HG02973 (cell line): ENCODE measurements at regions not wholly inside any gene's neighbourhood (a gene's known extent, or its start where the extent isn't known, plus 50 kb on each side); places are given as distances from the start of the nearest gene placed in this dataset.
"Not testable (repeated sequence)": the region's sequence is repeated elsewhere in the genome, so short reads cannot be mapped to it uniquely, and the experiment has no call there.

Experiments used
- ATAC-seq: cut with Tn5 transposase; IDR thresholded peaks from one replicate; pipeline ENCODE4 v1.9.1; 2021; ENCODE audit warnings: moderate library complexity; ENCODE audit not compliant: unreplicated experiment

DNA sequence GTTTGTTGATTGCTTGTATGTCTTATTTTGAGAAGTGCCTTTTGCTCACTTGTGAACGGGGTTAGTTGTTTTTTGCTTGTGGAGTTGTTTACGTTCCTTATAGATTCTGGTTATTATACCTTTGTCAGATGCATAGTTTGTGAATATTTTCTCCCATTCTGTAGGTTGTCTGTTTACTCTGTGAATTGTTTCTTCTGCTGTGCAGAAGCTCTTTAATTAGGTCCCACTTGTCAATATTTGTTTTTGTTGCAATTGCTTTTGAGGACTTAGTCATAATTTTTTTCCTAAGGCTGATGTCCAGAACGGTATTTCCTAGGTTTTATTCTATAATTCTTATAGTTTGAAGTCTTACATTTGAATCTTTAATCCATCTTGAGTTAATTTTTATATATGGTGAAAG is 285.3 kb upstream of the GADL1 start:
- no peak for ATAC-seq

DNA sequence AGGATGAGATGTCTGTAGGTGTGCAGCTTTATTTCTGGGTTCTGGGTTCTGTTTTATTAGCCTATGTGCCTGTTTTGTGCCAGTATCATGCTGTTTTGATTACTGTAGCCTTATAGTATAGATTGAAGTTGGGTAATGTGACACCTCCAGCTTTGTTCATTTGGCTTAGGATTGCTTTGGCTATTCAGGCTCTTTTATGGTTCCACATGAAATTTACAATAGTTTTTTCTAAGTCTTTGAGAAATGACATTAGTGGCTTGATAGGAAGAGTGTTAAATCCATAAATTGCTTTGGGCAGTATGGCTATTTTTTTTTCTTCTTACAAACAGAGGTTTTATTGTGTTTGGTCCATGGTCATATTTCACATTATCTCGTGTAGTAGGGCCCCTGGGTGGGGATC is 285.8 kb upstream of the GADL1 start:
- ATAC-seq: no peak

DNA sequence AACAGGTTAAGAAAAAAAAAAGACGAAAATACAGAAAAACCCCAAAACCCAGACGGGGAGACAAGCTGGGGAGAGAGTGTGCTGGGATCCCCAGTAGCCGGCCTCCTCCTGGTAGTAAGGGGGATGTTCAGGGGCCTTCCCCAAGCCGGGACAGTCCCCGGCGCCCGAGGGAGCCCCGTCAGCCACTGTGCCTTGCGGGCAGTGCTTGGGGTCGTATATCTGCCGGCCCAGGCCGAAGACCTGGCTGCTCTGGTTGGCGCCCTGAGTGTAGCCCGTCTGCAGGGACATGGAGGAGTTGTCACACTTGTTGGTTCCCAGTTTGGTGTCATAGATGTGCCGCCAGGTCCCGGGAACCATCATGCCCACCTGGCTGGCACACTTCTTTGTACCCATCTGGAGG is 287.2 kb upstream of the GADL1 start:
- ATAC-seq: no peak

DNA sequence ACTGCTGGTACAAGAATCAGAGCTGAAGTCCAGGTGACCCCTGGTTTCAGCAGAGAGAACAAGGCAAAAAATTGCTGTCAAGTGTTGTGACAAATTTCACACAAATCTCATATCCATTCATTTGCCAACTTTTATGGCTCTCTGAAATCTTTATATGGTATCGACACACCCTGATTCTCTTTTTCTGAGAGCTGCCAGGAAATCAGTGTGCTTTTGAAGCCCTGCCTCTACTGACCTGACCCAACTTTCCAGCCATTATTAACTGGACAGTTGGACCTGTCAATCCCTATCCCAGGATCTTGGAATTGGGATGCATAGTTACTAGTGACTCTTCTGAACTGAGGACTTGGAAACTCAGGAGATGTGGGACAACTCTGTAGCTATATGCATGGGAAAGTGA is 288.2 kb upstream of the GADL1 start:
- no peak for ATAC-seq

DNA sequence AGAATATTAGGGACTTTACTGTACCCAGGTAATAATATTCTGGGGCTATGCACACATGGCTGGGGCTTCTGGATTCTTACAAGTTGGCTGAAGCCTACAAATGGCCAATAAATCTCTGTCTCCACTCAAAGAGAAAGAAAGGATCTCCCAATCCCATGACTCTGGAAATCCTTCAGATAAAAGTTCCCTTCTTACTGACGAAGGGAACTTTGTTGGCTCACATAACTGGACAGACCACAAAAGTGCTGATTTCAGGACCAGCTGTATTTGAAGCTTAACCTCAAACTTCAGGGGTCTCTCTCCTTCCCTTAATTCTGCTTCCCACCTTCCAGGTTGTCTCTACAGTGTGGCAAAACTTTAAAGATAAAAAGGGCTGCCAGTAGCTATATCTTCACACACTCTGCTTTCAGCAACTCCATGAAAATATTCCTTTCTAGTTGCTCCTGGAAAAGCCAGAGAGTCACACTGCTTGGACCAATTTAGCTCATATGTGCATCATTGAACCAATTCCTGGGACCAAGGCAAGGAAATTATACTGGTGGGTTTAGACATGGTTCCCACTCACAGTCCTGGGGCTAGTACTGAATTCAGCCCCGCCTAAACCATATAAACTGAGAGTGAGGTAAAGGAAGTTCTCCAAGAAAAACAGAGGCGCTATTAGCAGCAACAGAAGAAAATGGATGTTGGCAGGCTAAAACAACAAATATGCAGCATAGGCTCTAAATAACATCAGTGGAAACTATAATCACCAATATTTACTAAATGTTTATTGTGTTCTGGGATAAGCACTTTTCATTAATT is 290.0 kb upstream of the GADL1 start:
- ATAC-seq: no peak

DNA sequence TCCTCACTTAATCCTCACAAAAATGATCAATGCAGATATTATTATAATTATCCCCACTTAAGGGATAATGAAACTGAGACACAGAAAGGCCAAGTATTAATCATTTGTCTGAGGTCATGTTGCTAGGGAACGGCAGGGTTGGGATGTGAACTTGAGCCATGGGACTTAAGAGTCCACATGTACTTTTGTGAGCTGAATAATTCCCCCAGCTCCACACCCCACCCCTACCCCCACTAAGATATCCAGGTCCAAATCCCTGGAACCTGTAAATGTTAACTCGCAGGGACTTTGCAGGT is 290.5 kb upstream of the GADL1 start:
- ATAC-seq: no peak

DNA sequence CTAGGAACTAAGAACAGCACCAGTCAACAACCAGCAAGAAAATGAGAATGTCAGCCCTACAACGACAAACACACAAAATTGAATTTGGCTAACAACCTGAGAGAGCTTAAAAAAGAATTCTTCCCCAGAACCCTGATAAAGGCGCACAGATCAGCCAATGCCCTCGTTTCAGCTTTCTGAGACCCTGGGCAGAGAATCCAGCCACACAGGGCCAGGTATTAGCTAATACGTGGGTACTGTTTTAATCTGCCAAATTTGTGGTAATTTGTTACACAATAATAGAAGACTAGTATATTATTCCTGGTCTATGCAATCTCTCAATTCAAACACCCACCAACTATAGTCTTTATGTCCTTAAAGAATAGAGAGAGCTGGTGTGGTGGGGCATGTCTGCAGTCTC is 291.6 kb upstream of the GADL1 start:
- no peak for ATAC-seq

DNA sequence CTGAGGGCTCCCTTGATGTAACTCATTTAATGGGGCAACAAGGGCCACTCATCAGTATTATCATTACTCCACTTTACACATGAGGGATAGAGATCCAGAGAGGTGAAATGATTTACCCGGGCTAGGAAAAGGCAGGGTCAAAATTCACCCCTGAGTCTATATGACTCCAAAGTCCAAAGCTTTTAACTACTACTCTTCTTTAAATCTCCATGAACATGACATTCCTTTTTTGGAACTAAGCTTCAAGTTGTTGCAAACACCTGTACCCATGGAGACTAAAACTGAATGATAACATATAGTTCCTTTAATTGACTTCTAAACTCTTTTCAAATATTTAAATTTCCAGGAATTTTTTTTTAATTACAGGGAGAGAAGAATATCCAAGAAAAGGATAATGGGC is 292.9 kb upstream of the GADL1 start:
- no peak for ATAC-seq

DNA sequence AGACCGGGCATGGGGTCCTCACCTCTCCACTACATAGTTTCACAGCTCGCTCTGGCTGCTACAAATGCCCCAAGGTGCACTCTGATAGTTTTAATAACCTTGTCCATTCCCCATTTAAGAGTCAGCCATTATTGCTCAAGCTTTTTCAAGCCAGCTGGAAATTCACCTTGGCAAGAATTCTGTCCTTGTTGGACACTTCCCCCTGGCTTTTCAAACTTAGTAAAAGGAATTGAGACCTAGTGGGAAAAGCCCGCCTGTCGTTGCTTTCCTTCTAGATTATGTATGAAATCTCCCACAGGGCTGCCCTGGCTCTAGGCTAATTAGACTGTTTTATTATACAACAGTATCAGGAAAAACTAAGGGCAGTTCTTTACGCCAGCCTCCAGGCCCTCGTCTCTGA is 293.7 kb upstream of the GADL1 start:
- ATAC-seq: no peak

DNA sequence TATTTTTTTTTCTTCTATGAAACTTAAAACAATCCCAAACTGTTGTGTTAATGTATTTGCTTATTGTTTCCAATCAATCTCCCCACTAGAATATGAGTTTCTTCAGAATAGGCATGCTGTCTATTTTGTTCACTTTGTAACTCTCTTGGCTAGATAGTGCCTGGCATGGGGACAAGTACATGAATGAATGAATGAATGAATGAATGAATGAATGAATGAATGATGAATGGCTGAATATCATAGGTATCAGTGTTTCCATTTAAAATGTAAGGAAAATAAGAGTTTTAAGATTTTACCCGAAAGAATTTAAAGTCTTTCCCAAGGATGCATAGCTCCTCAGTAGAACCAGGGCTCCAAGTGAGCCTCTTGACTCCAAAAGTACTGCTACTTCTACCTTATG is 294.9 kb upstream of the GADL1 start:
- ATAC-seq: no peak

DNA sequence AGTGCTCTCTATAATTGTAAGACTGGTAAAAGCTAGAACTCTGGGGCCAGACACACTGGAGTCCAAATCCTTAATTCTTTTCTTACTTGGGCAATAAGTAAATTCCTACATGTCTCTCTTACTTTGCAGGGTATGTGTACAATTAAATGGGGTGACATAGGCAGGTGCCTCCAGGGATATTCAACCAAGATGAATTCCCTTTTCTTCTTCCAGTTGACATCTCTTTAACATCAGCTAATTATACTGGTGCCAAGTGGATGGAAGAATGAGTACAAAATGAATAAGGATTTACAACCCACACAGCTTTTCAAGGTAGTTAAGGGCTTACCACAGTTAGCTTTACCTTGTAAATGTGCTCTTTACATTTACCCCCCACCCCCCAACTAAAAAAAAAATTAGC is 295.5 kb upstream of the GADL1 start:
- no peak for ATAC-seq

DNA sequence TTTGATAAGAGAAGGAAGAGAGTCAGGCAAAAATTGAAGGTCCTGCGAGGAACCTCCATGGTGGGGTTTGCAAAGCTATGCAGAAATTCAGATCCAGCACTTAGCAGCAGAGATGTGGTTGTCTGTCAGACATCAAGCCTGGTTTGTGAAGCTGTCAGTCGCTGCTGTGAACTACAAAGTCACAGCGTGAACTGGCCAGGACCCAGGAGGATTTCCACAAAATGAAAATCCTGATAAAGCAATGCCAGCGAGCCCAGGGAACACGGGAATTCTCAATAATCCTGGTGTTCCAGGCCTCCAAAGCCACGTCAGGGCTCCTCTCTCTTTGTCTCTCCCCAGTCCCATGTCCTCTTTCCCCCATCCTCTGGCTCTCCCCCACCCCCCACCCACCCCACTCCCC is 296.9 kb upstream of the GADL1 start:
- no peak for ATAC-seq

DNA sequence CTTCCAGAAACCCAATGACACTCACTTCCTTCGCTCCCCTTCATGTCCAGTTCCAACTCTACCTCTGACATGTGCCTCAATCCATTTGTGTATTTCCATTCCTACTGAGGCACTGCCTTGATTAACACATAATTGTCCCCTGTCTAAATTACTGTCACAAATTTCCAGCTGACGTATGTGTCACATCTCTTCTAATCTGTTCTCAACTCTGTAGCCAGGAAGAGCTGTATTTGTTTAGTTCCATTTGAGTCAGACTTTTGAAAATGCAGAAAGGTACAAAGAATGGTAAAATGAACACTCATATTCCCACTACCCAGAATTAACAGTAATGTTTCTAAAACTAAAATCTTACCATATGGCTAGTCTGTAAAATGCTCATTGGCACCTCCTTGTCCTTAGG is 299.0 kb upstream of the GADL1 start:
- no peak for ATAC-seq

DNA sequence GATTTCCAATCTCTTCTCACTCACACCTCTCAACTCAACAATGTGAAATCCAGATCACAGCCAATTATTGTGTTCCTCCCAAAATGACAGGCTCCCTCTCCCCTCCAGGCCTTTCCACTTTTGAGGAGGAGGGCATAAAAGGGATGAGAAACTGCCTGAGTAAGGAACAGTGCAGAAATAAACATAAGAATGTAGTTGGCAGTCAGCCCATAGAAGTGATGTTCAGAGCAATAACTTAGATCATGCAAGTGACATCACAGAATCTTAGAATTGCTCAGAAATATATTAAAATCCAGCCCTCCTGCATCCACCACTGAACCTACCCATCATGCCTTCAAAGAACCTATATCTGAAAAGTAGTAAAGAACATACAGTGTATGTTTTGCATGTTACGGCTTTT is 299.4 kb upstream of the GADL1 start:
- no peak for ATAC-seq

DNA sequence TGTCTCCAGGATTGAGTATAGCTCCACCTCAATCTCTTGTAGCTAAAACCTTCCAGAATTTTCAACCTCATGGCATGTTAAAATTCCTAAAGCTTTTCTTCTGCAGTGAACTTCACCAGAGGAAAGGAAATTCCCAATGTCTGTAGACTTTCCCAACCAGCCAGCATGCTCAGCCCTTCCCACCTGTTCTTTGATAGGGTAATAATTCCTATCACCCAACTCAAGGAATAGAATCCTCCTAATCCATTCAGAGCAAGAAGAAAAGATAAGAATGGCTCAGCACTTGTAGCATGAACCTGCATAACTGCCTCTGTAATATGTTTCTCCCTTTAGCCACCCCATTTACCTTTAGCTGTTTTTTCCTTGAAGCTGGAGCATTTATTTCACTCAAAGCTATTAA is 301.8 kb upstream of the GADL1 start:
- ATAC-seq: no peak

DNA sequence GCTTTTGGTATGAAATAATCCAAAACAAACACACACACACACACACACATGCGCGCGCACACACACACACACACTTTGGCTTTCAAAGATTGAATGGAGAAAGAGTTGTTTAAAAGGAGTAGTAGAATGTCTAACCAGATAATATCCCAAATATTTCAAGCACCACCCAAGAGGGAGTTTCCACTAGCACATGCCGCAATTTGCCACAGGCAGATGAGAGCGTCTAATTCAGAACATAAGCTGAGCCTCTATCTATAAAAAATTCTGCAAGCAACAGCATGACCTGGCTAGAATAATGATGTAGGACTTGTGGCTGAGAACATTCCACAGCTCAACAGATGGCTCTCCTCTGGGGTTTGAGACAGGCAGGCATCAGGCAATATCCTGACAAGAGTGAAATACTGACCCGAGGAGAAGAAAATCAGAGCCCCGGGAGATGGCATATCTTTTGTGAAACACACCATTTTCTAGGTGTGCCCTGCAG is 302.5 kb upstream of the GADL1 start:
- ATAC-seq: no peak

DNA sequence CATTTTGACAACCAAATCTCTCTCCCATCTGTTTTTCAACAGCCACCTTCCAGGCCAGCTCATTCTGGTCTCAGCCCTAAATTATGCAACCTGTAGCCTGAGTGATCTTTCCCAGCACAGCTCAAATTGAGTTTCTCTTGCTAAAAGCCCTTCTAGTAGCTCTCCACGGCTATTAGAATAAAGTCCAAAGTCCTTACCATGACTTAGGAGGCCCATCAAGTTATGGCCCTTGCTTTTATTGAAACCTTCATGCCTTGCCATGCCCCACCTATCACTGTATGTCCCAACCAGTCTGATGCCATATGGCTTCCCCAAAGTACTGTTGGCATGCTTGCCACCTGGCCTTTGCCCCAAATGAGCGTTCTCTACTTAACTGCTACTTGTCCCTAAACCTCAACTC is 303.5 kb upstream of the GADL1 start:
- ATAC-seq: no peak

DNA sequence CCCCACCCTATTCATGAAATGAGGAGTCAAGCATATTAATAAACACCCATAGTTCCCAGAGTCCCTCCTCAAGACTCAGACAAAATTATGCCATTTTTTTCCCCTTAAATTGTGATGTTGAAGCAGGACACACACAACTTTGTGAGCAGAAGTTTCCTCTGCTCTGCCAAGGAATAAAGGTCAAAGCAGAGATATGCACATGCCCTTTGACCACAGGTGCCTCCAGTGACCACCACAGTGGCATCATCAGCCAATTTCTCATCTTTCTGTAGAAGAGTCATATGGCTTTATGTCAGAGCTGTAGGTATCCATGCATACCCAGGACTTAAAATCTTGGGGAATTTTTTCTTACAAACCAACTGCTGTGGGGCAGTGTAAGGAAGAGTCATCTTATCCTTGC is 304.4 kb upstream of the GADL1 start:
- ATAC-seq: no peak

DNA sequence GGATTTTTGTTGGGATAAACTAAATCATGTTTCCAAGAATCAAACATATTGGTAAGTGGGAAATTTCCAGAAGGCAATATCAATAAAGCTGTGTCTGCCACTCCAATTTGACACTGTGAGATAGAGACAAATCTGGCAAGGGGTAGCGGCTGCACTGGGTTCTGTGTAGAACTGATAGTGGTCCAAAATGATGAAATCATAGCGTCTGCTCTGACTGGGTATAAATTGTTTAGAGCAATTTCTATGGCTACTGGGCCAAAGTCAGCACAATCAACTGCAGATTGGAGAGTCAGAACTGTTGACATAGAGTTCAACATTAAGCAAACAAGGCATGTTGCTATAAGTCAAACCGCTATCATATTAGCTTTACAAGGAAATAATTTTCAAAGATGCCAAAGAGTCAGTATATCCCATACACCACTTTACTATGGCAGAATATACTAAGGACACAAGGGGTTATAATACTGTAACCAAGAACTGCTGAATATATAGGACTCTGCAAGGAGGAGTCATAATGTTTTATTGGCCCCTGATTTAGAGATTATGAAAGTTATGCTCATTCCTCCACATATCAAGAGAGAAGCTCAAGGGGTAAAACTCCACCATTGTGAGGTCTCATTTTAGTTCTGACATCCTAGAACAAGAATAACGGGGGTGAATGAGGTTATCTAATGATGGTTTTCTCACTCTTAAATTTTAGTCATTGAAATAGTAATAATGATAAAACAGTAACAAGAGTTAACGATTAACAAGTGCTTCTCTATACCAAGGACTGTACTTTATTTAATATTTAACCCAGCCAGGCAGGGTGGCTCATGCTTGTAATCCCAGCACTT is 309.7 kb upstream of the GADL1 start:
- ATAC-seq: no peak

DNA sequence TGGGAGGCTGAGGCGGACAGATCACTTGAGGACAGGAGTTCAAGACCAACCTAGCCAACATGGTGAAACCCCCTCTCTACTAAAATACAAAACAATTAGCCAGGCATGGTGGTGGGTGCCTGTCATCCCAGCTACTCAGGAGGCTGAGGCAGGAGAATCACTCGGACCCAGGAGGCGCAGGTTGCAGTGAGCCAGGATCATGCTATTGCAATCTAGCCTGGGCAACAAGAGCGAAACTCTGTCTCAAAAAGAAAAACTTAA is 310.3 kb upstream of the GADL1 start:
- ATAC-seq: not testable (repeated sequence)

DNA sequence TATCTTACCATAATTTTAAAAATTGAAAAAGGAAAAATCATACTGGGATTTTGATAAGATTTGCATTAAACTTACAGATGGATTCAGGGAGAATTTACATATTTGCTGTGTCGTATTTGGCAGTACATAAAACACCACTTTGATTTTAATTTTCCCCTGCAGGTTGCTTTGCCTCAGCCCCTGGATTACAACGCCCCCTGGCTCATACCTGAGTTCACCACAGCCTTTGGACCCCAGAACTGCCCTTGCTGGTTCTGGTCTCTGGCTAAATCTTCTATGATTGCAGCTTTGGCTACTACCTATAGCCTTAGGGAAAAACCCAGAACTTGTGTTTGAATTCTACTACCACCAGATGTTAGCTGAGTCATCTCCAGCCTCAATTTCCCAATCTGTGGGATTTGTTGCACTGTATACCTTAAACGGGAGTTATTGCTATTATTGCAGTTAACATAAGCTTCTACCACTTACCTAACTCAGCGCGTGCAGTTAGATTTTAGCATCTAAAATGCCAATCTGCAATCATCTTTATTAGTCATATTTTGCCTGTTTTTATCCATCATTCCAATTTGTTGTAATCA is 315.7 kb upstream of the GADL1 start:
- ATAC-seq: no peak

DNA sequence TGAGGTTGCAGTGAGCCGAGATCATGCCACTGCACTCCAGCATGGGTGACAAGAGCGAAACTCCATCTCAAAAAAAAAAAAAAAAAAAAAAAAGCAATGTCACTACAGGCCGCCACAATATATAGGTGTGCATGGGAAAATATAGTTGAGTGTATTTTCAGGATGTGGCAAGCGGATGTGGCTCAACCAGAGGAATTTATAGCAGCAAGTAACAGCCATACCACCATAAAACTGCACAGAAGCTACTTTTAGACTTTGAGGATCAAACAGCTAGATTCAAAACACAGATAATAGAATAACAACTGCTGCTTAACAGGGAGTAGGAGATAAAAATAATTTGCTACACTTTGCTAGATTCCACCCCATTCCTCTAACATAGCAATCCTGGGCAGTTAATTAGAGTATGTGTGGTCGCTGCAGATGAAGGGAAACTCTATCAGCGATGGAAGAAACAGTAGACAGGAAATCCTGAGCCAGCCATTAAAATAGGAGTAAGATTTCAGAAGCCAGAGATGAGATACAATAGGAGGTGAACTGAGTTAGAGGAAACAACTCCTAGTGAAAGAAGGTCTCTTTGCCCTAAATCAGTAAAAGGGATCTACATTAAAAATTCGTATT is 318.7 kb upstream of the STT3B start:
- peak; percentile 52 for ATAC-seq
